Common myeloid progenitor, CD34-positive (primary cell): ENCODE measurements at regions not wholly inside any gene's neighbourhood (a gene's known extent, or its start where the extent isn't known, plus 50 kb on each side); places are given as distances from the start of the nearest gene placed in this dataset.

ENCODE experiments used
- CTCF ChIA-PET: fragments of 350-600 bp; sonication (Branson Sonifier 250); formaldehyde crosslinking; loops from one replicate; lab custom pipeline; 2021; ENCODE audit warnings: antibody characterized with exemption; lab: Charles Lee
- POLR2A ChIA-PET: fragments of 350-600 bp; sonication (Branson Sonifier 250); formaldehyde crosslinking; loops from one replicate; lab custom pipeline; 2021; ENCODE audit warnings: antibody characterized with exemption; lab: Charles Lee
- DNase-seq, 3 donors: peaks; one replicate each; pipeline versions ENCODE4 v3.0.0 to v3.0.0-alpha.2; 2013
- H3K27ac ChIP-seq, 2 experiments: 1 replicate in 1 of 2; 2 replicates in 1 of 2; pipeline ENCODE4 v1.7.0; 2013; ENCODE audit warnings: inconsistent platforms in 2 of 2, low read length in 2 of 2, mild to moderate bottlenecking in 2 of 2, low read depth in 1 of 2, moderate library complexity in 1 of 2; ENCODE audit not compliant: severe bottlenecking in 2 of 2, insufficient read depth in 1 of 2, poor library complexity in 1 of 2
- H3K27me3 ChIP-seq, 5 experiments: replicated peaks in 2 of 5; 1 replicate in 3 of 5; 2 replicates in 2 of 5; pipeline versions ENCODE4 v1.6.1 to v1.7.0; 2013; ENCODE audit warnings: low read length in 4 of 5, mild to moderate bottlenecking in 2 of 5, moderate library complexity in 2 of 5, inconsistent platforms in 1 of 5; ENCODE audit not compliant: insufficient read depth in 5 of 5, control insufficient read depth in 4 of 5
- H3K36me3 ChIP-seq, 4 experiments: 1 replicate in 2 of 4; 2 replicates in 2 of 4; pipeline versions ENCODE4 v1.6.1 to v1.7.0; 2013; ENCODE audit warnings: low read length in 3 of 4, control low read depth in 1 of 4, mild to moderate bottlenecking in 1 of 4; ENCODE audit not compliant: control insufficient read depth in 4 of 4, insufficient read depth in 4 of 4
- H3K4me1 ChIP-seq, 4 experiments: 1 replicate in 3 of 4; 2 replicates in 1 of 4; pipeline versions ENCODE4 v1.6.1 to v1.7.1; 2013; ENCODE audit warnings: low read length in 3 of 4, mild to moderate bottlenecking in 3 of 4, control low read depth in 1 of 4, inconsistent platforms in 1 of 4, moderate library complexity in 1 of 4; ENCODE audit not compliant: control insufficient read depth in 4 of 4, insufficient read depth in 4 of 4; ENCODE audit errors: control extremely low read depth in 1 of 4
- H3K4me3 ChIP-seq, 7 experiments: 1 replicate in 4 of 7; 2 replicates in 3 of 7; pipeline versions ENCODE4 v1.5.1 to v1.7.0; 2013; ENCODE audit warnings: mild to moderate bottlenecking in 7 of 7, low read length in 6 of 7, moderate library complexity in 6 of 7, inconsistent platforms in 2 of 7, low read depth in 2 of 7, control low read depth in 1 of 7; ENCODE audit not compliant: insufficient read depth in 4 of 7, control insufficient read depth in 1 of 7; ENCODE audit errors: extremely low read depth in 1 of 7
- H3K9me3 ChIP-seq, 5 experiments: 1 replicate in 4 of 5; 2 replicates in 1 of 5; pipeline versions ENCODE4 v1.6.1 to v1.7.1; 2013; ENCODE audit warnings: low read length in 4 of 5, mild to moderate bottlenecking in 2 of 5, inconsistent platforms in 1 of 5, low read depth in 1 of 5, moderate library complexity in 1 of 5; ENCODE audit not compliant: control insufficient read depth in 4 of 5, insufficient read depth in 2 of 5; ENCODE audit errors: control extremely low read depth in 1 of 5
- WGBS: methylation state at CpG from one replicate; pipeline ENCODE4 v1.1.5; 2013; ENCODE audit not compliant: insufficient coverage; 5-methylcytosine and 5-hydroxymethylcytosine counted together

- POLR2A ChIA-PET: no interaction called here
- no peak overlapping the region for H3K27ac ChIP-seq
- no peaks in the 10 kb centered on the region for H3K27me3 ChIP-seq
- 96% methylated on average over 40 of the region's 40 CpGs for WGBS
- CTCF ChIA-PET: interaction anchor here (0.8 to 1.7 kb wide), 3 partner anchors 11 to 80 kb away, joined by 3 to 4 read pairs (median 3); no protein-coding TSS in a partner anchor
- no peak overlapping the region for H3K4me3 ChIP-seq
- H3K36me3 ChIP-seq: no peaks in the 10 kb centered on the region
- H3K4me1 ChIP-seq: peaks cover 0 to 31% (median 19%) of the 10 kb centered on the region in 4 experiments
- DNase-seq: no peak
- H3K9me3 ChIP-seq: no peaks in the 10 kb centered on the region
These were observed 117.1 kb upstream of the GSE1 start for GRCh38 chr16:85495823-85496538.

DNA sequence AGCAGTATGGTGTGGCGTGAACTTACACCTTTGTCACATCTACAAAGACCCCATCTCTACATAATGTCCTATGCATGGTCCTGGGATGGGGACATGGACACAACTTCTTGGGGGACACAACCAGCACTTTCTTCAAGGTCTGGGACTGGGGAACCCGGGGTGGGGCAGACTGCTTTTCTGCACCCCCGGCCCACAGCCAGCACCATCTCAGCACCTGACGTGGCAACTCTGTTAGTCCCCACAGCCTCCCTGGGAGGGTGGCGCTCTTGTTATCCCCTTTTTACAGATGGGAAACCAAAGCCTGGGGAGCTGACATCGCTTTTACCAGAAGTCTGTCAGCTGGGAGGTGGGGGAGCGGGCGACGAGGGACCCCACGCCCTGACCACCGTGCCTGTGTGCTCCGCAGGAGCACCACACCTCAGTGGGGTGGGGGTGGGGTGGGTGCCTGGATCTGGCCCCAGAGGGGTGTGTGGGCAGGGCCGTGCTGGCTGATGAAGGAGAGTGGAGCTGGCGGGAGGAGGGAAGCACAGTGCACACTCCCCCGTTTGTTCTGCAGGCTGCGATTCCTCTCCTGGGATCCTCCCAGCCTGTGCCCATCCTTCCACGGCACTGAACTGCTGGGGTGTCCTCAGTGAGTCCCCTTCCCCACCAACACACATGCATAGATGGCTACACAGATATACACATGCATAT, 115.4 kb upstream of the GSE1 start:
- ChIA-PET POLR2A (no interaction called here), CTCF (interaction anchor here (1.2 kb wide), 1 partner anchor 23 kb away, joined by 3 read pairs; no protein-coding TSS in a partner anchor)
- H3K9me3 ChIP-seq: no peaks in the 10 kb centered on the region
- no peak for DNase-seq
- peaks cover 0 to 14% (median 11%) of the 10 kb centered on the region in 4 experiments for H3K4me1 ChIP-seq
- H3K27ac ChIP-seq: no peak overlapping the region
- no peaks in the 10 kb centered on the region for H3K27me3 ChIP-seq
- H3K36me3 ChIP-seq: no peaks in the 10 kb centered on the region
- WGBS: 87% methylated on average over 8 of the region's 17 CpGs
- H3K4me3 ChIP-seq: no peak overlapping the region

DNA sequence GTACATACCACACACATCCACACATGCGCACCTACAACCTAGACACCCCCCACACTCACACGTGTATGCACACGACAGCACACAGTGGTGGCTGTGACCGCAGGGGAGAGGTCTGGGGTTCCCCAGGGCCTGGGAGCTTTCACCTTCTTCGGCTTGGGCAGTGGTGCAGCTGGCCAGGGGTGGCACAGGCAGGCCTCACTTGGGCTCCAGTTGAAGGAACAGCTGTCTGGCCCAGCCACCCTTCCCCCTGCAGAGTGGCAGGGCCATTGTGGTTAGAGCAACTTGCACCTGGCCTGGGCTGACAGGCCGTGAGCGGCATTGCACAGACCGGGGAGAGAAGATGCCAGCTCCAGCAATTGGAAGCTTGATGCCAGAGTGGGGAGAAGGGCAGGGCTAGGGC, 114.5 kb upstream of the GSE1 start:
- Histone ChIP-seq H3K36me3 (no peaks in the 10 kb centered on the region), H3K27me3 (no peaks in the 10 kb centered on the region), H3K4me1 (peaks cover 0 to 14% (median 11%) of the 10 kb centered on the region in 4 experiments), H3K27ac (no peak overlapping the region), H3K9me3 (no peaks in the 10 kb centered on the region), H3K4me3 (no peak overlapping the region)
- DNase-seq: peak; percentile 46 to 88 (median 86)
- 47% methylated on average over 6 of the region's 8 CpGs for WGBS
- POLR2A ChIA-PET: no interaction called here
- CTCF ChIA-PET: interaction anchor here (1.1 to 1.4 kb wide), 3 partner anchors 10 to 59 kb away, joined by 3 to 4 read pairs (median 3); no protein-coding TSS in a partner anchor

- WGBS: 83% methylated on average over 12 of the region's 12 CpGs
- Histone ChIP-seq H3K36me3 (no peaks in the 10 kb centered on the region), H3K9me3 (no peaks in the 10 kb centered on the region), H3K4me3 (no peak overlapping the region), H3K27ac (no peak overlapping the region), H3K4me1 (peaks cover 0 to 14% (median 11%) of the 10 kb centered on the region in 4 experiments), H3K27me3 (no peaks in the 10 kb centered on the region)
- DNase-seq: no peak
- ChIA-PET POLR2A (no interaction called here), CTCF (interaction anchor here (1.3 to 1.4 kb wide), 2 partner anchors 12 to 53 kb away, joined by 3 to 4 read pairs; no protein-coding TSS in a partner anchor)
These were observed 112.9 kb upstream of the GSE1 start for GRCh38 chr16:85500220-85500619.

- Histone ChIP-seq H3K36me3 (no peaks in the 10 kb centered on the region), H3K4me3 (no peak overlapping the region), H3K9me3 (no peaks in the 10 kb centered on the region), H3K27me3 (no peaks in the 10 kb centered on the region), H3K4me1 (peaks cover 0 to 15% (median 11%) of the 10 kb centered on the region in 4 experiments), H3K27ac (no peak overlapping the region)
- no peak for DNase-seq
- ChIA-PET CTCF (interaction anchor here (0.8 to 2.7 kb wide), 5 partner anchors 10 to 104 kb away, joined by 3 to 11 read pairs (median 4); no protein-coding TSS in a partner anchor), POLR2A (no interaction called here)
- 97% methylated on average over 11 of the region's 11 CpGs for WGBS
These were observed 111.2 kb upstream of the GSE1 start for GRCh38 chr16:85501900-85502299.

- peaks cover 0 to 15% (median 11%) of the 10 kb centered on the region in 4 experiments for H3K4me1 ChIP-seq
- no peaks in the 10 kb centered on the region for H3K27me3 ChIP-seq
- CTCF ChIA-PET: interaction anchor here (0.8 to 2.7 kb wide), 5 partner anchors 10 to 104 kb away, joined by 3 to 11 read pairs (median 4); no protein-coding TSS in a partner anchor
- 92% methylated on average over 11 of the region's 11 CpGs for WGBS
- H3K9me3 ChIP-seq: no peaks in the 10 kb centered on the region
- H3K36me3 ChIP-seq: no peaks in the 10 kb centered on the region
- POLR2A ChIA-PET: no interaction called here
- no peak overlapping the region for H3K4me3 ChIP-seq
- no peak overlapping the region for H3K27ac ChIP-seq
- no peak for DNase-seq
These were observed 110.8 kb upstream of the GSE1 start for GRCh38 chr16:85502357-85502756.
